HL-60 (cell line): ENCODE measurements at regions not wholly inside any gene's neighbourhood (a gene's known extent, or its start where the extent isn't known, plus 50 kb on each side); places are given as distances from the start of the nearest gene placed in this dataset.

Experiments used
- DNase-seq, 2 experiments: peaks; one replicate each; pipeline ENCODE4 v3.0.0-alpha.2; 2010 to 2020; ENCODE audit warnings: low read depth in 1 of 2, low spot score in 1 of 2
- H3K27ac ChIP-seq: fragments of 250-450 bp; sonication (Bioruptor Pico); replicated peaks from 2 replicates; pipeline ENCODE4 v1.5.1; 2020; ENCODE audit warnings: mild to moderate bottlenecking, moderate library complexity
- H3K27me3 ChIP-seq: fragments of 250-450 bp; sonication (Bioruptor Pico); 2 replicates; pipeline ENCODE4 v1.5.1; 2021; ENCODE audit warnings: mild to moderate bottlenecking, moderate library complexity; ENCODE audit not compliant: insufficient read depth, poor library complexity, severe bottlenecking
- H3K4me3 ChIP-seq: replicated peaks from 2 replicates; pipeline ENCODE4 v1.5.1; 2011; ENCODE audit warnings: mild to moderate bottlenecking, control low read depth, low read length; ENCODE audit not compliant: insufficient read depth
- GABPA ChIP-seq: IDR thresholded peaks from 2 replicates; pipeline ENCODE4 v1.6.1; 2012; ENCODE audit warnings: low read depth
- POLR2AphosphoS5 ChIP-seq: IDR thresholded peaks from 2 replicates; pipeline ENCODE4 v1.6.1; 2012; ENCODE audit warnings: low read depth
- SPI1 ChIP-seq: IDR thresholded peaks from 2 replicates; pipeline ENCODE4 v1.6.1; 2012; ENCODE audit warnings: low read depth, mild to moderate bottlenecking, borderline replicate concordance
- TF ChIP-seq, protein P1 (sequence below): IDR thresholded peaks from 2 replicates; pipeline ENCODE4 v1.6.1; 2012; ENCODE audit warnings: low read depth; ENCODE audit not compliant: insufficient replicate concordance
- TF ChIP-seq, protein P2 (sequence below): IDR thresholded peaks from one replicate; pipeline ENCODE4 v1.5.1; 2011; ENCODE audit warnings: low read length, control low read depth, inconsistent platforms; ENCODE audit not compliant: insufficient read depth

DNA sequence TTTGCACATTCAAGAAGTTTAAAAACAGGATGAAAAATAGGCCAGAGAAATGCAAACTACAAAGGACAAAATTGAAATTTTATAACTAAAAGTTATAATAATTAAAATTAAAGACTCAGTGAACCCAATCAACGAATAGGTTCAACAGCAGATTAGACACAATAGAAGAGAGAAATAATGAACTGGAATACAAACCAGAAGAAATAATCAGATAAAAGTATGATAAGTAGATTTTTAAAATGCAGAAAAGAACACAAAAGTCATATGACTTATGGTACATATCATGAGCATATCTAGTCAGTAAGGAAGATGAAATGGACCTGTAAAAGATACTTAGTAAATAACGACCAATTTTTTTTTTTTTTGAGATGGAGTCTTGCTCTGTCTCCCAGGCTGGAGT is 108.1 kb upstream of the COG2 start:
- Histone ChIP-seq H3K4me3 (no peak overlapping the region), H3K27me3 (no peaks in the 10 kb centered on the region), H3K27ac (no peak overlapping the region)
- TF ChIP-seq, protein P1, sequence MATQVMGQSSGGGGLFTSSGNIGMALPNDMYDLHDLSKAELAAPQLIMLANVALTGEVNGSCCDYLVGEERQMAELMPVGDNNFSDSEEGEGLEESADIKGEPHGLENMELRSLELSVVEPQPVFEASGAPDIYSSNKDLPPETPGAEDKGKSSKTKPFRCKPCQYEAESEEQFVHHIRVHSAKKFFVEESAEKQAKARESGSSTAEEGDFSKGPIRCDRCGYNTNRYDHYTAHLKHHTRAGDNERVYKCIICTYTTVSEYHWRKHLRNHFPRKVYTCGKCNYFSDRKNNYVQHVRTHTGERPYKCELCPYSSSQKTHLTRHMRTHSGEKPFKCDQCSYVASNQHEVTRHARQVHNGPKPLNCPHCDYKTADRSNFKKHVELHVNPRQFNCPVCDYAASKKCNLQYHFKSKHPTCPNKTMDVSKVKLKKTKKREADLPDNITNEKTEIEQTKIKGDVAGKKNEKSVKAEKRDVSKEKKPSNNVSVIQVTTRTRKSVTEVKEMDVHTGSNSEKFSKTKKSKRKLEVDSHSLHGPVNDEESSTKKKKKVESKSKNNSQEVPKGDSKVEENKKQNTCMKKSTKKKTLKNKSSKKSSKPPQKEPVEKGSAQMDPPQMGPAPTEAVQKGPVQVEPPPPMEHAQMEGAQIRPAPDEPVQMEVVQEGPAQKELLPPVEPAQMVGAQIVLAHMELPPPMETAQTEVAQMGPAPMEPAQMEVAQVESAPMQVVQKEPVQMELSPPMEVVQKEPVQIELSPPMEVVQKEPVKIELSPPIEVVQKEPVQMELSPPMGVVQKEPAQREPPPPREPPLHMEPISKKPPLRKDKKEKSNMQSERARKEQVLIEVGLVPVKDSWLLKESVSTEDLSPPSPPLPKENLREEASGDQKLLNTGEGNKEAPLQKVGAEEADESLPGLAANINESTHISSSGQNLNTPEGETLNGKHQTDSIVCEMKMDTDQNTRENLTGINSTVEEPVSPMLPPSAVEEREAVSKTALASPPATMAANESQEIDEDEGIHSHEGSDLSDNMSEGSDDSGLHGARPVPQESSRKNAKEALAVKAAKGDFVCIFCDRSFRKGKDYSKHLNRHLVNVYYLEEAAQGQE, result no peak
- TF ChIP-seq POLR2AphosphoS5 (no peak), GABPA (no peak), SPI1 (no peak)
- TF ChIP-seq, protein P2, sequence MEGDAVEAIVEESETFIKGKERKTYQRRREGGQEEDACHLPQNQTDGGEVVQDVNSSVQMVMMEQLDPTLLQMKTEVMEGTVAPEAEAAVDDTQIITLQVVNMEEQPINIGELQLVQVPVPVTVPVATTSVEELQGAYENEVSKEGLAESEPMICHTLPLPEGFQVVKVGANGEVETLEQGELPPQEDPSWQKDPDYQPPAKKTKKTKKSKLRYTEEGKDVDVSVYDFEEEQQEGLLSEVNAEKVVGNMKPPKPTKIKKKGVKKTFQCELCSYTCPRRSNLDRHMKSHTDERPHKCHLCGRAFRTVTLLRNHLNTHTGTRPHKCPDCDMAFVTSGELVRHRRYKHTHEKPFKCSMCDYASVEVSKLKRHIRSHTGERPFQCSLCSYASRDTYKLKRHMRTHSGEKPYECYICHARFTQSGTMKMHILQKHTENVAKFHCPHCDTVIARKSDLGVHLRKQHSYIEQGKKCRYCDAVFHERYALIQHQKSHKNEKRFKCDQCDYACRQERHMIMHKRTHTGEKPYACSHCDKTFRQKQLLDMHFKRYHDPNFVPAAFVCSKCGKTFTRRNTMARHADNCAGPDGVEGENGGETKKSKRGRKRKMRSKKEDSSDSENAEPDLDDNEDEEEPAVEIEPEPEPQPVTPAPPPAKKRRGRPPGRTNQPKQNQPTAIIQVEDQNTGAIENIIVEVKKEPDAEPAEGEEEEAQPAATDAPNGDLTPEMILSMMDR, result no peak
- no peak for DNase-seq

DNA sequence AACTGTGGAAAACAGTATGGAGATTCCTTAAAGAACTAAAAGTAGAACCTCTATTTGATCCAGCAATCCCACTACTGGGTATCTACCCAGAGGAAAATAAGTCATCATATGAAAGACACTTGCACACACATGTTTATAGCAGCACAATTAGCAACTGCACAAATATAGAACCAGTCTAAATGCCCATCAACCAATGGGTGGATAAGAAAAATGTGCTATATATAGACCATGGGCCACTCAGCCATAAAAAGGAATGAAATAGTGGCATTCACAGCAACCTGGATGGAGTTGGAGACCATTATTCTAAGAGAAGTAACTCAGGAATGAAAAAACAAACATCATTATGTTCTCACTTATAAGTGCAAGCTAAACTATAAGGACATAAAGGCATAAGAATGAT is 105.0 kb upstream of the PGBD5 start:
- no peak overlapping the region for H3K4me3 ChIP-seq
- H3K27me3 ChIP-seq, result no peaks in the 10 kb centered on the region
- TF ChIP-seq GABPA (no peak), POLR2AphosphoS5 (no peak), SPI1 (no peak)
- TF ChIP-seq, protein P1, result no peak
- TF ChIP-seq, protein P2, result no peak
- no peak overlapping the region for H3K27ac ChIP-seq
- DNase-seq, result no peak

DNA sequence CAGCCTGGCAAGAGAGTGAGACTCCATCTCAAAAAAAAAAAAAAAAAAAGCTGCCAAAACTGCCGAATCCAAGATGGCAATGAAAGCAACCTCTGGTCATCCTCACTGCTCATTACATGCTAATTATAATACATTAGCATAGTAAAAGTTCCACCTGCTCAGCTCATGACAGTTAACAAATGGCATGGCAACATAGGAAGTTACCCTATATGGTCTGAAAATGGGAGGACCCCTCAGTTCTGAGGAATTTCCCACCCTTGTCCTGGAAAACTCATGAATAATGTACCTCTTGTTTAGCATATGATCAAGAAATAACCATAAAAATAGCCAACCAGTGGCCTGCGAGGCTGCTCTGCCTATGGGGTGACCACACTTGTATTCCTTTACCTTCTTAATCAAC is 93.1 kb upstream of the PGBD5 start:
- Histone ChIP-seq H3K27ac (no peak overlapping the region), H3K27me3 (peaks cover 6% of the 10 kb centered on the region), H3K4me3 (no peak overlapping the region)
- DNase-seq, result no peak
- TF ChIP-seq, protein P2, result no peak
- TF ChIP-seq SPI1 (no peak), POLR2AphosphoS5 (no peak), GABPA (no peak)
- TF ChIP-seq, protein P1, result no peak
